ENCODE measurements at regions not wholly inside any gene's neighbourhood (a gene's known extent, or its start where the extent isn't known, plus 50 kb on each side); places are given as distances from the start of the nearest gene placed in this dataset.
"Not testable (repeated sequence)": the region's sequence is repeated elsewhere in the genome, so short reads cannot be mapped to it uniquely, and the experiment has no call there.

DNA sequence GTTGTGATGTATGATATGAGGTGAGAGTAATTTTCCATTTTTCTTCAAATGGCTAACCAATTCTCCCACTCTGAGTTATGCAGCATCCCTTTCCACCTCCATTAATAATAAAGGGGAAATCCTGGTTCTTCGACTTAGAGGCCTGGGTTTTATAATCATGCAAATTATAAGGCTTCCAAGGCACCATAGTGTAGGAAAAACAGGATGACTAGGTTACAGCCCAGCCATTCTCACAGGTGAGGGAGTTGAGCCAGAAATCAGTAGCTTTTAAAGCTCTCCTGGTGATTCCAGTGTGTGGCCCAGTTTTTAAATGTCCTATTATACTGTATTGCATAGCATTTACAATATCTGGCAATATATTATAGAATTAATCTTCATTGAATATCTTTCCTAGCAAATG lies 203.1 kb downstream of the ARHGEF9 start:
- no peak for DNase-seq (ENCODE audit: low spot score in 2 of 2, unreplicated experiment in 2 of 2)
- Mint-ChIP-seq H3K4me1 (no peaks in the 10 kb centered on the region), H3K36me3 (no peaks in the 10 kb centered on the region), H3K27me3 (ENCODE audit: low read depth) (no peaks in the 10 kb centered on the region), H3K27ac (no peak overlapping the region), H3K9me3 (peaks cover 33% of the 10 kb centered on the region), H3K4me3 (no peak overlapping the region)
- TF ChIP-seq, protein P1, sequence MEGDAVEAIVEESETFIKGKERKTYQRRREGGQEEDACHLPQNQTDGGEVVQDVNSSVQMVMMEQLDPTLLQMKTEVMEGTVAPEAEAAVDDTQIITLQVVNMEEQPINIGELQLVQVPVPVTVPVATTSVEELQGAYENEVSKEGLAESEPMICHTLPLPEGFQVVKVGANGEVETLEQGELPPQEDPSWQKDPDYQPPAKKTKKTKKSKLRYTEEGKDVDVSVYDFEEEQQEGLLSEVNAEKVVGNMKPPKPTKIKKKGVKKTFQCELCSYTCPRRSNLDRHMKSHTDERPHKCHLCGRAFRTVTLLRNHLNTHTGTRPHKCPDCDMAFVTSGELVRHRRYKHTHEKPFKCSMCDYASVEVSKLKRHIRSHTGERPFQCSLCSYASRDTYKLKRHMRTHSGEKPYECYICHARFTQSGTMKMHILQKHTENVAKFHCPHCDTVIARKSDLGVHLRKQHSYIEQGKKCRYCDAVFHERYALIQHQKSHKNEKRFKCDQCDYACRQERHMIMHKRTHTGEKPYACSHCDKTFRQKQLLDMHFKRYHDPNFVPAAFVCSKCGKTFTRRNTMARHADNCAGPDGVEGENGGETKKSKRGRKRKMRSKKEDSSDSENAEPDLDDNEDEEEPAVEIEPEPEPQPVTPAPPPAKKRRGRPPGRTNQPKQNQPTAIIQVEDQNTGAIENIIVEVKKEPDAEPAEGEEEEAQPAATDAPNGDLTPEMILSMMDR (IDR thresholded peaks at IDR 0.05; ENCODE audit: unreplicated experiment) = no peak

DNA sequence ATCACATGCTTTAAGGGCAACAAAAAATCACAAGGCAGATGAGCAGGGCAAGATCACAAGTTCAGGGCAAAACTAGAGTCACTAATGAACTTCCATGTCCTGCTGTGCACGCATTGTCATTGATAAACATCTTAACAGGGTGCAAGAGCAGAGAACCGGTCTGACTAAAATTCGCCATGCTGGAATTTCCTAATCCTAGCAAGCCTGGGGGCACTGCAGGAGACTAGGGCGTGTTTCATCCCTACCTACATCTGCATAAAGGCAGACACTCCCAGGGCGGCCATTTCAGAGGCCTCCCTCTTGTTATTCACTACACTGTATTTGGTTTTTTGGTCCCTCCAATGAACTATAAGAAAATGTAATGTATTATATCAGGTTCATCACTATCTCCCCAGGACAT lies 203.6 kb downstream of the ARHGEF9 start:
- H3K4me3 Mint-ChIP-seq = no peak overlapping the region
- H3K27ac Mint-ChIP-seq = no peak overlapping the region

DNA sequence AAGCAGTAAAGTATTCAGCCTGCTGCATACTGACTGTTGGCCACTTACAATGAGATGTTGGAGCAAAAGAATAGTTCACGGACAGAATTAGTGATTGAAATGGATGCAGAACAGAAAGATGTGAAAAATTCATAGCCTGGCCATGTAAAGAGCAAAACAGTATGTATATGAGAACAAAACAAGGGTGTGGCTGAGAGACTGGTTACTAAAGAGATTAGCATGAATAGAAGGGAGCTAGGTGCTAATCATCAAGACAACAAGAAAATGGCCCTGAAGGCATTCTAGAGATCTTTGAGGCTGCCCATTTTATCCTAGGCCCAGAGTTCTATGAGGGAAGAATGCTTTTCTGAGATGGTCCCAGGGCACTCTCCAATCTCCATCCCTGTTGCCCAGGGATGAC lies 208.5 kb downstream of the ARHGEF9 start:
- H3K4me3 Mint-ChIP-seq = no peak overlapping the region
- no peaks in the 10 kb centered on the region for H3K27me3 Mint-ChIP-seq (ENCODE audit: low read depth)
- TF ChIP-seq, protein P1 (IDR thresholded peaks at IDR 0.05; ENCODE audit: unreplicated experiment) = no peak
- H3K4me1 Mint-ChIP-seq = no peaks in the 10 kb centered on the region
- peaks cover 32% of the 10 kb centered on the region for H3K9me3 Mint-ChIP-seq
- DNase-seq (ENCODE audit: low spot score in 2 of 2, unreplicated experiment in 2 of 2) = no peak
- no peak overlapping the region for H3K27ac Mint-ChIP-seq
- no peaks in the 10 kb centered on the region for H3K36me3 Mint-ChIP-seq

More for the DNA sequence above, 203.6 kb downstream of the ARHGEF9 start:
- DNase-seq (ENCODE audit: low spot score in 2 of 2, unreplicated experiment in 2 of 2) = no peak
- no peaks in the 10 kb centered on the region for H3K27me3 Mint-ChIP-seq (ENCODE audit: low read depth)
- H3K4me1 Mint-ChIP-seq = no peaks in the 10 kb centered on the region
- no peaks in the 10 kb centered on the region for H3K36me3 Mint-ChIP-seq
- TF ChIP-seq, protein P1 (IDR thresholded peaks at IDR 0.05; ENCODE audit: unreplicated experiment) = no peak
- H3K9me3 Mint-ChIP-seq = peaks cover 33% of the 10 kb centered on the region

DNA sequence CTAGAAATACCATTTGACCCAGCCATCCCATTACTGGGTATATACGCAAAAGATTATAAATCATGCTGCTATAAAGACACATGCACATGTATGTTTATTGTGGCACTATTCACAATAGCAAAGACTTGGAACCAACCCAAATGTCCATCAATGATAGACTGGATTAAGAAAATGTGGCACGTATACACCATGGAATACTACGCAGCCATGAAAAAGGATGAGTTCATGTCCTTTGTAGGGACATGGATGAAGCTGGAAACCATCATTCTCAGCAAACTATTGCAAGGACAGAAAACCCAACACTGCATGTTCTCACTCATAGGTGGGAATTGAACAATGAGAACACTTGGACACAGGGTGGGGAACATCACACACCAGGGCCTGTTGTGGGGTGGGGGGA lies 209.3 kb downstream of the ARHGEF9 start:
- H3K27me3 Mint-ChIP-seq (ENCODE audit: low read depth); H3K4me1 Mint-ChIP-seq; DNase-seq (ENCODE audit: low spot score in 2 of 2, unreplicated experiment in 2 of 2); H3K36me3 Mint-ChIP-seq; H3K27ac Mint-ChIP-seq; H3K4me3 Mint-ChIP-seq: not testable (repeated sequence)
- peaks cover 26% of the 10 kb centered on the region for H3K9me3 Mint-ChIP-seq

DNA sequence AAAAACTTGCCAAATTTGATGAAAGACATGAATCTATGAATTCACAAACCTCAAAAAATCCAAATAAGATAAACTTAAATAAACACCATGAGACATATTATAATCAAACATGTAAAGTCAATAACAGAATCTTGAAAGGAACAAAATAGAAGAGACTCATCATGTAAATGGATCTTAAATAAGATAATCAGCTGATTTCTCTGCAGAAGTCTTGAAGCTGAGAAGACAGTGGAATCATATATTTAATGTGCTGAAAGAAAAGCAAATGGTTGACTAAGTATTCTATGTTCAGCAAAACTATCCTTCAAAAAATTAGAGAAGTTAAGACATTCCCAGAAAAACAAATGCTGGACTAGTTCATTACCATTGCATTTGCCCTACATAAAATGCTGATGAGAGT lies 215.7 kb upstream of the SPIN4 start:
- H3K9me3 Mint-ChIP-seq = peaks cover 38% of the 10 kb centered on the region

DNA sequence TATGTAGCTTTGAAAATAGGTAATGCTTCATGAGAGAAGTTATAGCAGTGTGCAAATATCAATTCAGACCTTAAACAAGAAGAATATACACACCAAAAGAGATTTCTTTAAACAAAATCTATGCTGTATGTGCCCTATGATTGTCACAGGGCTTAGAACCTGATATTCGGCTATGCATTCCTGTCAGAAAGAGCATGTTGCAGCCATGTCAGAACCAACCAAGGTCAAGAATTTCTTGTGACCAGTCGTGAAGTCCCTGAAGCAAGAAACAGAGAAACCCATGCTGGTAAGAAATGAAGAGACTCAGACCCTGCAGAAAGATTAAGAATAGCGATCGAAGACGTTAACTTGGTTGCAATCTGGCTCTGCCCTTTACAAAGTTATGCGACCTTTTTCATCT lies 210.3 kb upstream of the SPIN4 start:
- H3K9me3 Mint-ChIP-seq = peaks cover 27% of the 10 kb centered on the region
- peak overlapping the region; percentile 84 for H3K27ac Mint-ChIP-seq

More for the DNA sequence above, 215.7 kb upstream of the SPIN4 start:
- DNase-seq (ENCODE audit: low spot score in 2 of 2, unreplicated experiment in 2 of 2) = no peak
- Mint-ChIP-seq H3K4me3 (no peak overlapping the region), H3K4me1 (no peaks in the 10 kb centered on the region), H3K27me3 (ENCODE audit: low read depth) (no peaks in the 10 kb centered on the region), H3K27ac (no peak overlapping the region), H3K36me3 (peaks cover 2% of the 10 kb centered on the region)
- TF ChIP-seq, protein P1 (IDR thresholded peaks at IDR 0.05; ENCODE audit: unreplicated experiment) = no peak

More for the DNA sequence above, 210.3 kb upstream of the SPIN4 start:
- peaks cover 6% of the 10 kb centered on the region for H3K36me3 Mint-ChIP-seq
- no peaks in the 10 kb centered on the region for H3K27me3 Mint-ChIP-seq (ENCODE audit: low read depth)
- peaks cover 4% of the 10 kb centered on the region for H3K4me1 Mint-ChIP-seq
- peak overlapping the region; percentile 95 for H3K4me3 Mint-ChIP-seq
- no peak for DNase-seq (ENCODE audit: low spot score in 2 of 2, unreplicated experiment in 2 of 2)
- TF ChIP-seq, protein P1 (IDR thresholded peaks at IDR 0.05; ENCODE audit: unreplicated experiment) = no peak

Measured in mesothelial cell of epicardium (in vitro differentiated cells).